CD8-positive, alpha-beta memory T cell (primary cell): ENCODE measurements at regions not wholly inside any gene's neighbourhood (a gene's known extent, or its start where the extent isn't known, plus 50 kb on each side); places are given as distances from the start of the nearest gene placed in this dataset.
"Not testable (repeated sequence)": the region's sequence is repeated elsewhere in the genome, so short reads cannot be mapped to it uniquely, and the experiment has no call there.

Source experiments
- CTCF ChIA-PET: fragments of 350-600 bp; sonication (Branson Sonifier 250); formaldehyde crosslinking; loops from one replicate; lab custom pipeline; 2021; ENCODE audit warnings: antibody characterized with exemption; lab: Charles Lee
- POLR2A ChIA-PET: fragments of 350-600 bp; sonication (Branson Sonifier 250); formaldehyde crosslinking; loops from one replicate; lab custom pipeline; 2021; ENCODE audit warnings: antibody characterized with exemption; lab: Charles Lee
- DNase-seq, 5 donors: peaks; one replicate each; pipeline versions ENCODE4 v3.0.0 to v3.0.0-alpha.2; 2020 to 2022; ENCODE audit warnings: mixed read lengths in 1 of 5
- H3K27ac ChIP-seq: one replicate; pipeline ENCODE4 v1.7.0; 2013; ENCODE audit warnings: low read depth, mild to moderate bottlenecking, low read length, moderate library complexity
- H3K27me3 ChIP-seq: 2 replicates; pipeline ENCODE4 v1.7.0; 2013; ENCODE audit warnings: low read length, mild to moderate bottlenecking; ENCODE audit not compliant: insufficient read depth, poor library complexity, severe bottlenecking
- H3K36me3 ChIP-seq: 2 replicates; pipeline ENCODE4 v1.7.0; 2013; ENCODE audit warnings: mild to moderate bottlenecking, low read length, moderate library complexity; ENCODE audit not compliant: insufficient read depth
- H3K4me1 ChIP-seq: 2 replicates; pipeline ENCODE4 v1.7.0; 2013; ENCODE audit warnings: mild to moderate bottlenecking, low read length, moderate library complexity; ENCODE audit not compliant: insufficient read depth
- H3K4me3 ChIP-seq: 2 replicates; pipeline ENCODE4 v1.7.0; 2013; ENCODE audit warnings: mild to moderate bottlenecking, low read length
- H3K9me3 ChIP-seq: 2 replicates; pipeline ENCODE4 v1.7.0; 2013; ENCODE audit warnings: mild to moderate bottlenecking, low read length
- H3K27ac Mint-ChIP-seq, 8 donors: one replicate each; pipeline ENCODE4 v1.8.0; 2020 to 2021; ENCODE audit warnings: mixed read lengths in 8 of 8, mild to moderate bottlenecking in 6 of 8, inconsistent platforms in 3 of 8, moderate library complexity in 3 of 8
- H3K27me3 Mint-ChIP-seq, 2 donors: one replicate each; pipeline ENCODE4 v1.8.0; 2020 to 2021; ENCODE audit warnings: mixed read lengths in 2 of 2, mild to moderate bottlenecking in 1 of 2, moderate library complexity in 1 of 2
- H3K36me3 Mint-ChIP-seq, 3 donors: one replicate each; pipeline ENCODE4 v1.8.0; 2020 to 2021; ENCODE audit warnings: mixed read lengths in 3 of 3, inconsistent platforms in 1 of 3, mild to moderate bottlenecking in 1 of 3
- H3K4me1 Mint-ChIP-seq, 3 donors: one replicate each; pipeline ENCODE4 v1.8.0; 2020 to 2021; ENCODE audit warnings: mixed read lengths in 3 of 3, inconsistent platforms in 1 of 3, mild to moderate bottlenecking in 1 of 3
- H3K4me3 Mint-ChIP-seq, 7 donors: one replicate each; pipeline ENCODE4 v1.8.0; 2020 to 2021; ENCODE audit warnings: mixed read lengths in 7 of 7, mild to moderate bottlenecking in 6 of 7, moderate library complexity in 4 of 7, inconsistent platforms in 2 of 7
- H3K9me3 Mint-ChIP-seq, 5 donors: one replicate each; pipeline ENCODE4 v1.8.0; 2020 to 2022; ENCODE audit warnings: mixed read lengths in 5 of 5, mild to moderate bottlenecking in 3 of 5, moderate library complexity in 2 of 5, inconsistent platforms in 1 of 5

GRCh38 chr17:30710276-30711088 lies 114.0 kb downstream of the CRLF3 start:
- H3K27ac Mint-ChIP-seq, result peak overlapping the region in 7 of 8 donors; percentile 59 to 92 (median 75)

DNA sequence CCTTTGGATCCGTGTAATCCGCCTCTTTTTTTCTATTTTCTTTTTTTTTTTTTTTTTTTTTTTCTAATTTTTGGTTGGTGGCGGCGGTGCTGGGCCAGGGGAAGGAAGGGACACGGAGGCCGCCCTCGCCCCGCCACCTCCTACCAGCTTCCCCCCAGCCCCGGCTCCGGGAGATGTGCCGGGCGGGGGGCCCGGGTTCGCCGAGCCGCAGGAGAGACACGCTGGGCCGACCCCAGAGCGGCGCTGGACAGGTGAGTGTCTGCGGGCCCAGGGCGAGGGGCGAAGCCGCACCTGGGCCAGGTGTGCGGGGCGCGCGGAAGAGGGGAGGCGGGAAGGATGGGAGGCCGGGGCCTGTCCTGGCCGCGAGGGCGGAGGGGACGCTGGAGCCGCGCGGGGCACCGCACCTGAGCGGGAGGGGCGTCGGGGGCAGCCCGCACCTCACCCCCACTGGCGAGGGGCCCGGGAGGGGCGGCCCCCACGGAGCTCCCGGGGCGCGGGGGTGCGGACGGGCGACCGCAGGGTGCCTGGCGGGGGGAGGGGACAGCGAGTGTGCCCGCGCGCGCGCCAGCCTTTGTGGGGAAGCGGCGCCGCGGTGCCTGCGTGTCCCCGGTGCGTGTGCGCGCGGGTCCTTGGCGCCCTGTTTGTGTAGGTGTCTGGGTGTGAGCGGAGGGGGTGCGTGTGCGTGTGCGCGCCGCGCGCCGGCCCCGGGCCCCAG lies 114.8 kb downstream of the CRLF3 start:
- H3K36me3 ChIP-seq, H3K9me3 Mint-ChIP-seq, H3K27me3 ChIP-seq, CTCF ChIA-PET, H3K36me3 Mint-ChIP-seq, H3K9me3 ChIP-seq, H3K4me1 ChIP-seq, H3K4me3 ChIP-seq, H3K27ac ChIP-seq, H3K27me3 Mint-ChIP-seq: not testable (repeated sequence)
- H3K4me1 Mint-ChIP-seq, result peaks cover 28 to 46% (median 33%) of the 10 kb centered on the region in 3 donors
- POLR2A ChIA-PET, result interaction anchor here (0.6 to 0.7 kb wide), 4 partner anchors 13 to 605 kb away, joined by 3 to 10 read pairs (median 8); no protein-coding TSS in a partner anchor
- H3K27ac Mint-ChIP-seq, result peak overlapping the region in 1 of 8 donors; percentile 11
- peak overlapping the region; percentile 69 to 88 (median 87) for H3K4me3 Mint-ChIP-seq
- DNase-seq, result peak; percentile 13 to 58 (median 21)

More at GRCh38 chr17:30710276-30711088, 114.0 kb downstream of the CRLF3 start:
- DNase-seq, H3K27ac ChIP-seq, H3K27me3 Mint-ChIP-seq, H3K9me3 ChIP-seq, H3K36me3 ChIP-seq, H3K36me3 Mint-ChIP-seq, H3K27me3 ChIP-seq, H3K4me3 ChIP-seq, H3K4me1 ChIP-seq, H3K9me3 Mint-ChIP-seq: not testable (repeated sequence)
- ChIA-PET POLR2A (interaction anchor here (0.6 kb wide), 1 partner anchor 298 kb away, joined by 3 read pairs; no protein-coding TSS in a partner anchor), CTCF (interaction anchor here (1.4 kb wide), 1 partner anchor 585 kb away, joined by 4 read pairs; no protein-coding TSS in a partner anchor)
- peaks cover 33 to 52% (median 38%) of the 10 kb centered on the region in 3 donors for H3K4me1 Mint-ChIP-seq
- peak overlapping the region; percentile 82 to 89 (median 87) for H3K4me3 Mint-ChIP-seq

GRCh38 chr17:30709096-30709495 lies 115.4 kb downstream of the CRLF3 start:
- H3K27me3 ChIP-seq, H3K36me3 Mint-ChIP-seq, H3K9me3 Mint-ChIP-seq, CTCF ChIA-PET, H3K4me3 ChIP-seq, H3K27ac ChIP-seq, H3K27me3 Mint-ChIP-seq, H3K27ac Mint-ChIP-seq, H3K9me3 ChIP-seq, H3K4me1 ChIP-seq, H3K36me3 ChIP-seq, H3K4me3 Mint-ChIP-seq: not testable (repeated sequence)
- POLR2A ChIA-PET, result interaction anchor here (0.6 kb wide), 2 partner anchors 13 to 22 kb away, joined by 6 to 7 read pairs; no protein-coding TSS in a partner anchor
- peak in 2 of 5 donors; percentile 22 to 59 for DNase-seq
- peaks cover 28 to 46% (median 33%) of the 10 kb centered on the region in 3 donors for H3K4me1 Mint-ChIP-seq

GRCh38 chr17:30708241-30709078 lies 116.0 kb downstream of the CRLF3 start:
- DNase-seq, result peak; percentile 58 to 75 (median 70)
- H3K27ac ChIP-seq, result peak overlapping the region; percentile 29
- H3K27me3 ChIP-seq, H3K36me3 Mint-ChIP-seq, H3K36me3 ChIP-seq, H3K4me1 ChIP-seq, CTCF ChIA-PET, H3K9me3 ChIP-seq, H3K9me3 Mint-ChIP-seq, H3K27me3 Mint-ChIP-seq: not testable (repeated sequence)
- Mint-ChIP-seq H3K27ac (peak overlapping the region in 7 of 8 donors; percentile 78 to 98 (median 86)), H3K4me1 (peaks cover 28 to 46% (median 30%) of the 10 kb centered on the region in 3 donors), H3K4me3 (peak overlapping the region; percentile 90 to 98 (median 97))
- peak overlapping the region; percentile 90 for H3K4me3 ChIP-seq
- POLR2A ChIA-PET, result interaction anchor here (0.6 kb wide), 1 partner anchor 22 kb away, joined by 6 read pairs; no protein-coding TSS in a partner anchor

DNA sequence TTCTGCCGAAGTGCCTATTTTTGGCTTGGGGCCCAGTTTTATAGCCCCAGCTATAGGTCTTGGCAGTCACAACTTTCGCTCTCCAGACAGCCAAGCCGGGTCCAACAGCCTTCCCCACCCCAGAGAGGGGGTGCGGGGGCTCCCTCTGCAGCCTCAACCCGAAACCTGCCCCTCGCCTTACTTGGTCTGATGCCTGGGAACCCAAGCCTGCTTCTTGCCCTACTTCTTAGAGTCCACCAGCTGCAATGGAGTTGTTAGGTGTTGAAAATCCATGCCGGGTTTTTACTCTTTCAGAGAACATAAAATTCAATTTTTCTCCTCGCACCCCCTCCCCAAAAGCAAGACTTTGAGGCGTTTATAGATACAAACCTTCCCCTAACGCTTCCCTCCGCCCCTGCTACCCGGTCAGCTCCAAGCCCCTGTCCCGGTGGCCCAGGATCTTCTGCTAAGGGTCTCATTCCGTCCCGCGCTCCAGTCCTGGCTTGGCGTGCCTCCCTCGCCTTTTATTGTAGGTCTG lies 116.7 kb downstream of the CRLF3 start:
- POLR2A ChIA-PET, H3K9me3 Mint-ChIP-seq, H3K9me3 ChIP-seq, H3K36me3 Mint-ChIP-seq, H3K4me1 ChIP-seq, H3K36me3 ChIP-seq, H3K27me3 ChIP-seq, H3K27me3 Mint-ChIP-seq: not testable (repeated sequence)
- peak overlapping the region in 7 of 8 donors; percentile 17 to 91 (median 83) for H3K27ac Mint-ChIP-seq
- CTCF ChIA-PET, result interaction anchor here (0.8 kb wide), 1 partner anchor 10 kb away, joined by 3 read pairs; no protein-coding TSS in a partner anchor
- DNase-seq, result peak in 2 of 5 donors; percentile 43 to 62
- peaks cover 27 to 46% (median 28%) of the 10 kb centered on the region in 3 donors for H3K4me1 Mint-ChIP-seq
- Histone ChIP-seq H3K4me3 (peak overlapping the region; percentile 90), H3K27ac (peak overlapping the region; percentile 29)
- peak overlapping the region; percentile 90 to 98 (median 97) for H3K4me3 Mint-ChIP-seq

DNA sequence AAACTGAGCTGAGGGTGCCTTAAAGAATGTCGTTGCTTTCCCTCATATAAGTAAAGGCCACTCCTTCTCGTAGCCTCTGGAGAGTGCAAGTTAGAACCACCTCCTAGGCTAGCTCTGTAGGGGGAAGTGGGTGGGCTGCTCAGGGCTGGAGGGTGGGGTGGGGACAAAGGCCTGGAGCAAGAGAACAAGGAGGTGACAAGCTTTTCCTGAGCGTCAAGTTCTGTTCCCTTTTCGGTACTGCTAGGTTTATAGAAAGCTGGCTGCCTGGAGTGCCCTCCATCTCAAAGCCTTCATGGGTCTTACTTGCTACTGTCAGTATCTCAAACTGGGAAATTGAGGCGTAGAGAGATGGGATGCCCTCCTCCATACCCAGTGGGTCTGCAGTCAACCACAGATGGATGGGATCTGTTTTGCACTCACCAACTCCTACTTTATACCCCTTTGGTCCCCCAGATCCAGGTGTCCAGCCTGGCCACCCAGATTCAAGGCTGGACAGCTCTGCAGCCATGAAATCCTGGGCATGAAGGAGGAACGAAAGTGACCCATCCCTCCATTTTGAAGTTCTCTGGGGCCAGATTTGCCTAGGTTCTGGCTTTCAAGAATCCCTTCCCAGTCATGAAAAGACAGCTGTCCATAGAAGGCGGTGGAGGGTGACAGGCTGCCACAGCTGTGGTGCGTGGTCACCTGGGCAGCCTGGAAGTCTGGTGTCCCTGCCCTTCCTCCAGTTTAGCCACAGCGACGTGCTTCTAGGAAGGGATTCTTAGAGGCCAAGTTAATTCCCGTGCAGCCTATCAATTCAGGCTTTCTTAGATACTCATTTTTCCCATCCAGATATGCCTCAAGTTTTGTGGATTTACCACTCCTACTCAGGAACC lies 117.8 kb downstream of the CRLF3 start:
- H3K9me3 Mint-ChIP-seq, H3K27me3 Mint-ChIP-seq, H3K36me3 ChIP-seq, H3K36me3 Mint-ChIP-seq, H3K4me1 ChIP-seq, H3K27me3 ChIP-seq, H3K9me3 ChIP-seq, DNase-seq, H3K27ac ChIP-seq, H3K4me3 ChIP-seq, POLR2A ChIA-PET: not testable (repeated sequence)
- peak overlapping the region; percentile 28 to 97 (median 90) for H3K4me3 Mint-ChIP-seq
- peak overlapping the region in 2 of 8 donors; percentile 43 to 90 for H3K27ac Mint-ChIP-seq
- H3K4me1 Mint-ChIP-seq, result peaks cover 27 to 45% (median 28%) of the 10 kb centered on the region in 3 donors
- CTCF ChIA-PET, result interaction anchor here (0.7 to 0.8 kb wide), 2 partner anchors 8 to 9 kb away, joined by 3 read pairs; no protein-coding TSS in a partner anchor

GRCh38 chr17:30706004-30706403 lies 118.5 kb downstream of the CRLF3 start:
- Mint-ChIP-seq H3K27me3 (peaks cover 7 to 10% of the 10 kb centered on the region in 2 donors), H3K4me1 (peaks cover 24 to 39% (median 26%) of the 10 kb centered on the region in 3 donors), H3K4me3 (peak overlapping the region in 5 of 7 donors; percentile 1 to 97 (median 53)), H3K27ac (peak overlapping the region in 1 of 8 donors; percentile 39)
- CTCF ChIA-PET, result interaction anchor here (0.7 kb wide), 1 partner anchor 8 kb away, joined by 3 read pairs; no protein-coding TSS in a partner anchor
- DNase-seq, H3K9me3 ChIP-seq, H3K36me3 ChIP-seq, H3K4me1 ChIP-seq, H3K4me3 ChIP-seq, POLR2A ChIA-PET, H3K27me3 ChIP-seq, H3K9me3 Mint-ChIP-seq, H3K27ac ChIP-seq, H3K36me3 Mint-ChIP-seq: not testable (repeated sequence)
